NB4 (cell line): ENCODE measurements at regions not wholly inside any gene's neighbourhood (a gene's known extent, or its start where the extent isn't known, plus 50 kb on each side); places are given as distances from the start of the nearest gene placed in this dataset.

Experiments used
- CTCF ChIP-seq: IDR thresholded peaks from one replicate; pipeline ENCODE4 v1.5.1; 2012; ENCODE audit warnings: low read depth, low read length
- MYC ChIP-seq: IDR thresholded peaks from 2 replicates; pipeline ENCODE4 v1.6.1; 2011; ENCODE audit warnings: low read depth, low read length
- POLR2A ChIP-seq: IDR thresholded peaks from 2 replicates; pipeline ENCODE4 v1.6.1; 2011; ENCODE audit warnings: mild to moderate bottlenecking; ENCODE audit not compliant: insufficient read length; ENCODE audit errors: extremely low read depth

GRCh38 chr4:123530357-123530756 is 133.8 kb downstream of the SPRY1 start:
- TF ChIP-seq CTCF: no peak
- TF ChIP-seq POLR2A: no peak
- TF ChIP-seq MYC: no peak
